ENCODE measurements at regions not wholly inside any gene's neighbourhood (a gene's known extent, or its start where the extent isn't known, plus 50 kb on each side); places are given as distances from the start of the nearest gene placed in this dataset.

- TF ChIP-seq CTCF (conservative IDR thresholded peaks at IDR 0.05) (no peak), ZFX (IDR thresholded peaks at IDR 0.05) (no peak)
Observed at GRCh38 chr9:110049699-110050450, 158.1 kb downstream of the C9orf152 start.
